Astrocyte (in vitro differentiated cells and primary cell): ENCODE measurements at regions not wholly inside any gene's neighbourhood (a gene's known extent, or its start where the extent isn't known, plus 50 kb on each side); places are given as distances from the start of the nearest gene placed in this dataset.

ENCODE experiments used
- DNase-seq: peaks from one replicate; pipeline ENCODE4 v3.0.0-alpha.2; 2010; ENCODE audit warnings: low read depth
- FAIRE-seq: peaks from 2 replicates; lab custom pipeline; 2011; peaks lifted over from hg19 to GRCh38; lab: Jason Lieb, UNC
- H2AFZ ChIP-seq: 2 replicates; pipeline ENCODE4 v1.6.0; 2012; ENCODE audit warnings: low read depth, low read length, inconsistent platforms
- H3K27ac ChIP-seq: 2 replicates; pipeline ENCODE4 v1.5.1; 2011; ENCODE audit warnings: low read depth, low read length, inconsistent platforms
- H3K27me3 ChIP-seq: 2 replicates; pipeline ENCODE4 v1.6.0; 2011; ENCODE audit warnings: low read length, inconsistent platforms; ENCODE audit not compliant: insufficient read depth
- H3K36me3 ChIP-seq: 2 replicates; pipeline ENCODE4 v1.5.1; 2011; ENCODE audit warnings: low read length, inconsistent platforms; ENCODE audit not compliant: insufficient read depth
- H3K4me1 ChIP-seq: 2 replicates; pipeline ENCODE4 v1.5.1; 2011; ENCODE audit warnings: low read length, inconsistent platforms; ENCODE audit not compliant: insufficient read depth
- H3K4me2 ChIP-seq: 2 replicates; pipeline ENCODE4 v1.6.0; 2012; ENCODE audit warnings: low read length, inconsistent platforms
- H3K4me3 ChIP-seq: 2 replicates; pipeline ENCODE4 v1.5.1; 2011; ENCODE audit warnings: low read depth, mild to moderate bottlenecking, low read length, inconsistent platforms; ENCODE audit not compliant: insufficient read depth
- H3K79me2 ChIP-seq: 2 replicates; pipeline ENCODE4 v1.6.0; 2012; ENCODE audit warnings: mild to moderate bottlenecking, low read length, inconsistent platforms; ENCODE audit not compliant: insufficient read depth
- H3K9ac ChIP-seq: 2 replicates; pipeline ENCODE4 v1.6.0; 2012; ENCODE audit warnings: mild to moderate bottlenecking, low read length, inconsistent platforms
- H3K9me3 ChIP-seq: 2 replicates; pipeline ENCODE4 v1.5.1; 2012; ENCODE audit warnings: low read depth, mild to moderate bottlenecking, low read length, inconsistent platforms; ENCODE audit not compliant: insufficient read depth
- H4K20me1 ChIP-seq: 2 replicates; pipeline ENCODE4 v1.6.0; 2012; ENCODE audit warnings: low read length, inconsistent platforms; ENCODE audit not compliant: insufficient read depth
- H3K27ac Mint-ChIP-seq: one replicate; pipeline ENCODE4 v1.8.0; 2021; ENCODE audit warnings: mild to moderate bottlenecking, mixed read lengths; ENCODE audit not compliant: unreplicated experiment
- H3K27me3 Mint-ChIP-seq: one replicate; pipeline ENCODE4 v1.8.0; 2021; ENCODE audit warnings: low read depth, mixed read lengths; ENCODE audit not compliant: unreplicated experiment
- H3K36me3 Mint-ChIP-seq: one replicate; pipeline ENCODE4 v1.8.0; 2021; ENCODE audit warnings: low read depth, mixed read lengths; ENCODE audit not compliant: unreplicated experiment
- H3K4me1 Mint-ChIP-seq: one replicate; pipeline ENCODE4 v1.8.0; 2021; ENCODE audit warnings: low read depth, mixed read lengths; ENCODE audit not compliant: unreplicated experiment
- H3K4me3 Mint-ChIP-seq: one replicate; pipeline ENCODE4 v1.8.0; 2021; ENCODE audit warnings: mild to moderate bottlenecking, moderate library complexity, mixed read lengths; ENCODE audit not compliant: unreplicated experiment
- H3K9me3 Mint-ChIP-seq: one replicate; pipeline ENCODE4 v1.8.0; 2021; ENCODE audit warnings: mild to moderate bottlenecking, mixed read lengths; ENCODE audit not compliant: unreplicated experiment
- EZH2 ChIP-seq: IDR thresholded peaks from 2 replicates; pipeline ENCODE4 v1.6.1; 2012; ENCODE audit warnings: mild to moderate bottlenecking, low read length, inconsistent platforms; ENCODE audit not compliant: insufficient read depth
- TF ChIP-seq, protein P1 (sequence below): IDR thresholded peaks from 2 replicates; pipeline ENCODE4 v1.5.1; 2011; ENCODE audit warnings: low read depth, mild to moderate bottlenecking, inconsistent platforms, low read length, moderate library complexity; ENCODE audit not compliant: insufficient read depth

DNA sequence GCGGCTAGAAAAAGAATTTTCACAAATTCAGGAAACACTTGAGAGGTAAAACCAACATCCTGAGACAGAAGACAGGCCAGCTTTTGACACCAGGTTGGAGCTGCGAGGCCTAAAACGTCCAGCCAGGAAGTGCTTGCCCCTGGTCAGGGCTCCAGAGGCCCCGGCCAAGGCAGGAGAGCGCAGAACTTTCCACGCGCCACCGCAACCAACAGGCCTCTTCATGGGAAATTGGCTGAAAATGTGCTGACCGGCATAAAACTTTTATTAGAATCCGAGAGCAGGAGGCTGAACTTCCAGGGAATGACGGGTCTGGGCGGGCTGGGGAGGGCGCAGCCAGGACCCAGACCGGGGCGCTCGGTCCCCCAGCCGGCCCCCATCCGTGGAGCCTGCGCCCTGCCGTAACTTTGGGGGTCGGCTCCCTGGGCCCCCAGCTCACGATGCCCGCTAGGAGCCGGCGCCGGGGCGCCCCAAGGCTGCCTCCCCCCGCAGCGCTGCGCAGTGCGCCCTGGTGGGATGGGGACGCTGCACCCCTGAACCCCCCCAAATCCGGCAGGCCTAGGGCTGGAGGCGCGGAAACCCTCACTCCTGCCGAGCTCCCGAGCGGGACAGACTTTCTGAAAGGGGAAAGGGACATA, 414.0 kb upstream of the MKI67 start:
- no peaks in the 10 kb centered on the region for H3K79me2 ChIP-seq
- H3K36me3 Mint-ChIP-seq = no peaks in the 10 kb centered on the region
- no peak overlapping the region for H3K9ac ChIP-seq
- H3K4me3 Mint-ChIP-seq = peak overlapping the region; percentile 80
- TF ChIP-seq, protein P1, sequence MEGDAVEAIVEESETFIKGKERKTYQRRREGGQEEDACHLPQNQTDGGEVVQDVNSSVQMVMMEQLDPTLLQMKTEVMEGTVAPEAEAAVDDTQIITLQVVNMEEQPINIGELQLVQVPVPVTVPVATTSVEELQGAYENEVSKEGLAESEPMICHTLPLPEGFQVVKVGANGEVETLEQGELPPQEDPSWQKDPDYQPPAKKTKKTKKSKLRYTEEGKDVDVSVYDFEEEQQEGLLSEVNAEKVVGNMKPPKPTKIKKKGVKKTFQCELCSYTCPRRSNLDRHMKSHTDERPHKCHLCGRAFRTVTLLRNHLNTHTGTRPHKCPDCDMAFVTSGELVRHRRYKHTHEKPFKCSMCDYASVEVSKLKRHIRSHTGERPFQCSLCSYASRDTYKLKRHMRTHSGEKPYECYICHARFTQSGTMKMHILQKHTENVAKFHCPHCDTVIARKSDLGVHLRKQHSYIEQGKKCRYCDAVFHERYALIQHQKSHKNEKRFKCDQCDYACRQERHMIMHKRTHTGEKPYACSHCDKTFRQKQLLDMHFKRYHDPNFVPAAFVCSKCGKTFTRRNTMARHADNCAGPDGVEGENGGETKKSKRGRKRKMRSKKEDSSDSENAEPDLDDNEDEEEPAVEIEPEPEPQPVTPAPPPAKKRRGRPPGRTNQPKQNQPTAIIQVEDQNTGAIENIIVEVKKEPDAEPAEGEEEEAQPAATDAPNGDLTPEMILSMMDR = no peak
- TF ChIP-seq EZH2 = no peak
- H3K27ac Mint-ChIP-seq = no peak overlapping the region
- H3K4me2 ChIP-seq = no peak overlapping the region
- H3K9me3 Mint-ChIP-seq = no peaks in the 10 kb centered on the region
- H3K27me3 ChIP-seq = peaks cover 2% of the 10 kb centered on the region
- DNase-seq (no peak), FAIRE-seq (no peak)
- no peaks in the 10 kb centered on the region for H4K20me1 ChIP-seq
- H3K36me3 ChIP-seq = no peaks in the 10 kb centered on the region
- H3K27ac ChIP-seq = no peak overlapping the region
- peaks cover 35% of the 10 kb centered on the region for H3K27me3 Mint-ChIP-seq
- no peak overlapping the region for H2AFZ ChIP-seq
- H3K4me3 ChIP-seq = no peak overlapping the region
- no peaks in the 10 kb centered on the region for H3K4me1 ChIP-seq
- H3K9me3 ChIP-seq = no peaks in the 10 kb centered on the region
- peaks cover 25% of the 10 kb centered on the region for H3K4me1 Mint-ChIP-seq

DNA sequence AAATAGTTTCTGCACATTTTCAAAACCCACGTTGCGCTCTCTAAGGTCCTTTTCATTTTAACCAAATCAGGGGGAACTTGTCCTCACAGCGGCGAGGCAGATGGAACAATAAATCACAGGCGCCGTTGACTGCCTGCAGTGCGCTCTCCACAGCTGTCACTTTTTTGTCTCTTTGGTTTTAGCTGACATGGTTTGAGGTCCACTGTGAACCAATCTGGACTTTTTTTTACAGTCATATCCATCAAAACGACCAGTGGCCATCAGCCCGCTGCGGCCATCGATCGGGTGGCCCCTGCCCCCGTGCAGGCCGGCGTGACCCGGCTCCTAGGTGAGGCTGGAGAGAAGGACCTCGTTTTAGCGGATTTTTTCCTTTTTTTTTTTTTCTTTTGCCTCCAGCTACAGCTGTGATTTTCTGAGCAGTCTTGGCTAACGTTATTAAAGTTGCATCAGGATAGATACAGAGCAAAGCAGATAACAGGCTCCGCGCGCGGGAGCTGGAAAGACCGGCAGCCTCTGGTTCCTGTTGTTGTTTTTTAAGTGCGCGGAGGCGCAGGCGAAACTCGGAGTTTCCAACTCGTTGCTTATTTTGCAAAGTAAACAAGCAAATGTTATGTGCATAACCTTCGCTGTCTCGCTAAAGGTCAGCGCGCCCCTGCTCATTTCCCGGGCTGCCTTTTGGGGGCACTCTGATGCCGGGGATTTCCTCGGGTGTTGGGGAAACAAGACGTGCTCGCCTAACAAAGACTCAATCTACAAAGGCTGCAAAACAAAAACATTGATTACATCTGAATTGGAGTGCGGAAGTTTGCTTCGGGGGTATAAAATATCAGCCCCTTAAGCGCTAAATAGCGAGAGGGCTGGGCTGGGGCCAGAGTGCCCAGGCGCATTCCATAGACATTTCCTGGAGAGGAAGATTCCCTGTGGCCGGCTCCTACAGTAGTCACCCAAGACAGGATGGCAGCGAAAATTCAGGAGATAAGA, 414.8 kb upstream of the MKI67 start:
- Mint-ChIP-seq H3K4me1 (peaks cover 25% of the 10 kb centered on the region), H3K36me3 (no peaks in the 10 kb centered on the region), H3K27ac (peak overlapping the region; percentile 48), H3K4me3 (peak overlapping the region; percentile 80), H3K27me3 (peaks cover 33% of the 10 kb centered on the region), H3K9me3 (no peaks in the 10 kb centered on the region)
- H3K36me3 ChIP-seq = no peaks in the 10 kb centered on the region
- no peak overlapping the region for H2AFZ ChIP-seq
- FAIRE-seq = no peak
- H3K9me3 ChIP-seq = no peaks in the 10 kb centered on the region
- H4K20me1 ChIP-seq = no peaks in the 10 kb centered on the region
- no peaks in the 10 kb centered on the region for H3K79me2 ChIP-seq
- TF ChIP-seq, protein P1 = no peak
- no peak for TF ChIP-seq EZH2
- H3K4me1 ChIP-seq = no peaks in the 10 kb centered on the region
- H3K4me2 ChIP-seq = peak overlapping the region; percentile 19
- no peak for DNase-seq
- no peak overlapping the region for H3K27ac ChIP-seq
- peaks cover 2% of the 10 kb centered on the region for H3K27me3 ChIP-seq
- no peak overlapping the region for H3K4me3 ChIP-seq
- H3K9ac ChIP-seq = no peak overlapping the region
